ENCODE measurements at regions not wholly inside any gene's neighbourhood (a gene's known extent, or its start where the extent isn't known, plus 50 kb on each side); places are given as distances from the start of the nearest gene placed in this dataset.

- TF ChIP-seq POLR2A (IDR thresholded peaks at IDR 0.05) (no peak), CTCF (IDR thresholded peaks at IDR 0.05) (no peak), EP300 (IDR thresholded peaks at IDR 0.05) (no peak)
Measured at GRCh38 chr15:96733721-96734120, 403.2 kb downstream of the NR2F2 start.
